Ovary (tissue), 7 donors: ENCODE measurements at regions not wholly inside any gene's neighbourhood (a gene's known extent, or its start where the extent isn't known, plus 50 kb on each side); places are given as distances from the start of the nearest gene placed in this dataset.

Source experiments
- DNase-seq, 5 donors: peaks; one replicate each; pipeline ENCODE4 v3.0.0-alpha.2; 2019 to 2020
- H3K27ac ChIP-seq, 2 donors: fragments of 200-600 bp; one replicate each; pipeline versions ENCODE4 v1.5.1 to v1.8.0; 2019 to 2022
- H3K27me3 ChIP-seq: fragments of 200-600 bp; one replicate; pipeline ENCODE4 v1.8.0; 2022
- H3K36me3 ChIP-seq: fragments of 200-600 bp; sonication (generic); one replicate; pipeline ENCODE4 v1.5.1; 2019
- H3K4me1 ChIP-seq: one replicate; pipeline ENCODE4 v1.8.1; 2013; ENCODE audit warnings: mild to moderate bottlenecking, moderate library complexity; ENCODE audit not compliant: insufficient read depth
- H3K4me3 ChIP-seq: fragments of 200-600 bp; sonication (generic); one replicate; pipeline ENCODE4 v1.5.1; 2017
- H3K9me3 ChIP-seq, 2 donors: fragments of 200-600 bp in 1 of 2; sonication (generic) in 1 of 2; one replicate each; pipeline versions ENCODE4 v1.5.1 to v1.8.1; 2013 to 2019; ENCODE audit warnings: mild to moderate bottlenecking in 1 of 2, moderate library complexity in 1 of 2
- CTCF ChIP-seq, 3 donors: fragments of 450-650 bp in 2 of 3; fragments of 200-600 bp in 1 of 3; IDR thresholded peaks; one replicate each; pipeline versions ENCODE4 v1.5.1 to v1.8.0; 2016 to 2022; ENCODE audit warnings: antibody characterized with exemption in 3 of 3, mild to moderate bottlenecking in 1 of 3
- EP300 ChIP-seq: sonication (generic); formaldehyde crosslinking; IDR thresholded peaks from one replicate; pipeline ENCODE4 v1.6.1; 2017; ENCODE audit warnings: antibody characterized with exemption
- POLR2A ChIP-seq: fragments of 450-650 bp; IDR thresholded peaks from one replicate; pipeline ENCODE4 v1.6.1; 2017; ENCODE audit warnings: antibody characterized with exemption, mild to moderate bottlenecking, moderate library complexity
- WGBS, 3 donors: extraction: QIAGEN DNeasy Blood & Tissue Kit in 1 of 3; methylation state at CpG; one replicate each; pipeline versions ENCODE4 v1.1.5 to v1.1.7; 2013 to 2017; 5-methylcytosine and 5-hydroxymethylcytosine counted together
- intact Hi-C, 4 donors: fragments of 100-400 bp; cut with DNase I; formaldehyde crosslinking; loops; one replicate each; pipeline versions ENCODE4 v1.11.0 to v1.15.1; 2022 to 2023
- donor health status: DM: no; HTN: no; CAD: no; lungs with moderate emphysema.
- donor health status: DM: no; HTN: no; CAD: no.
- donor health status: Bipolar disorder and iron deficiency.
- donor health status: DM: no; HTN: no; CAD: no.
- donor health status: DM: yes; HTN: yes; CAD: no.

DNA sequence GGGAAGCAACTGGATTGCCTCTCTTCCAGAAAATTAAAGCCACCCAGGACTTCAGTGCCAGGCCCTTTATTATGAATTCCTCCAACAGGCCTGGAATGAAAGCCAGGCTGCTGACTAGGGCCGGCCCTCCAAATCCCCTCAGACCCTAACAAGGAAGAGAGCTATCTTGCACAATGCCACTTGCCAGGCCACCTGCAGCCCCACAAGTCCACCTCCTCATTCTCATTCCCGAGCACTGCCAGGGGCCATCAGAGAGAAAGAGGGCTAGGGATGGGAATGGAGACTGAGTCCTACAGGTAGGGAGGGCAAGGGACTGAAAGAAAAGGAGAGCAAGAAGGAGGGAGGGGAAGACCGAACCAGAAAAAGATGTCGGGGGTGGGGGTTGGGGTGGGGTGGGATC, 86.5 kb downstream of the MRPL14 start:
- no peaks in the 10 kb centered on the region for H3K9me3 ChIP-seq

DNA sequence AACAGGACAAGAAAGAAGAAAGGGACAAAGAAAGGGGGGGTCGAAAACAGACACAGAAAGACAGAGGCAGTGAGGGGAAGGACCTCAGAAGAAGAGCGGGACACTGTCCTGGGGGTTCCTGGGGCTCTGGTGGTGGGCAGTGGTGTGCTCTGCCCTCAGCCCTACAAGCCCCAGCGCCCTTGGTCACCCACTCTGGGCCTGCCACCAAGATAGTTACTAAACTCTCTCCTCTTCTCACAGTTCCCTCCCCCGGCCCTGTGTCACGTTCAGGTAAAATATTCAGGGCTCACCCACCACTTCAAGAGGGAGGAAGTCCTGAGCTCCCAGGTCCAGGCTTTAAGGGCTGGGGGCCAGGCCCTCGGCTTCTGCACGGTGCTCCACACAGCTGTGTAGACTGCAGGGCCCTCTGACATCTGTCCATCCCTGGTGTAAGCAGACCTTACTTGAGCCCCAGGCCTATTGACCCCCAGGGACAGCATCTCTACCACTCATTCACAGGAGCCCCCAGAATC, 87.4 kb downstream of the MRPL14 start:
- H3K27me3 ChIP-seq = no peaks in the 10 kb centered on the region
- H3K4me3 ChIP-seq = no peak overlapping the region
- no peak for TF ChIP-seq CTCF (IDR thresholded peaks at IDR 0.05)
- no peak for TF ChIP-seq POLR2A
- no peak for TF ChIP-seq EP300
- H3K36me3 ChIP-seq = no peaks in the 10 kb centered on the region
- 93 to 94% (median 94%) methylated on average over 7 of the region's 7 CpGs for WGBS, 3 donors
- no peaks in the 10 kb centered on the region for H3K4me1 ChIP-seq
- no peak overlapping the region for H3K27ac ChIP-seq
- no peaks in the 10 kb centered on the region for H3K9me3 ChIP-seq
- no peak for DNase-seq
- intact Hi-C loops = no loop called here

More for the DNA sequence above, 86.5 kb downstream of the MRPL14 start:
- no peaks in the 10 kb centered on the region for H3K4me1 ChIP-seq
- H3K4me3 ChIP-seq = no peak overlapping the region
- 70 to 81% (median 75%) methylated on average over 4 of the region's 4 CpGs for WGBS, 3 donors
- no peak for TF ChIP-seq POLR2A
- no peak for TF ChIP-seq CTCF (IDR thresholded peaks at IDR 0.05)
- no peak for TF ChIP-seq EP300
- no peaks in the 10 kb centered on the region for H3K36me3 ChIP-seq
- DNase-seq = no peak
- intact Hi-C loops = no loop called here
- no peak overlapping the region for H3K27ac ChIP-seq
- H3K27me3 ChIP-seq = no peaks in the 10 kb centered on the region

DNA sequence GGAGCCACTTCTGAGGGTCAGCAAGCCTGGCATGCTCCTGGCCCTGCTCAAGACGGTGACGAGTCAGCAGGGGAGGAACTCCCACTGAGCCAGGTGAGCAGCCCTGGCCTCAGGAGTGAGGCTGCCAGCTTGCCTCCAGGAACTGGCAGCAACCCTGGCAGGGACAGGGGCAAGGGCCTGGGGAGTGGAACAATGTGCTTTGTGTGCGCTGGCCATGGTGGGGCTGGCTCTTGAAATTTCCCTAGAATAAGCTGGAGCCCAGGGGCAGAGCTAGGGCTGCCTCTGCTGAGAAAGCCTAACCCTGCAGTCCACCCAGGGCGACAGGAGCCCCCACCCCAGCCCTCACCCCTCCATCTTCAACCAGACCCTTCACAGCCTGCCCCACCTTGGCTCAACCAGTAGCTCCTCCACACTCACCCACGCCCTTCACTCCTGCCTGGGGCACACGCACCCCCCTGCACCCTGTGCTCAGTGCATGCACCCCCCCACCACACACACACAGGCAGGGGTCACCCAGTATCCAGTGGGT, 88.0 kb downstream of the MRPL14 start:
- Histone ChIP-seq H3K27me3 (no peaks in the 10 kb centered on the region), H3K9me3 (no peaks in the 10 kb centered on the region), H3K27ac (no peak overlapping the region), H3K36me3 (no peaks in the 10 kb centered on the region), H3K4me3 (no peak overlapping the region), H3K4me1 (no peaks in the 10 kb centered on the region)
- intact Hi-C loops = no loop called here
- 95 to 99% (median 95%) methylated on average over 6 of the region's 6 CpGs for WGBS, 3 donors
- DNase-seq = no peak
- no peak for TF ChIP-seq CTCF (IDR thresholded peaks at IDR 0.05)
- no peak for TF ChIP-seq EP300
- TF ChIP-seq POLR2A = no peak

DNA sequence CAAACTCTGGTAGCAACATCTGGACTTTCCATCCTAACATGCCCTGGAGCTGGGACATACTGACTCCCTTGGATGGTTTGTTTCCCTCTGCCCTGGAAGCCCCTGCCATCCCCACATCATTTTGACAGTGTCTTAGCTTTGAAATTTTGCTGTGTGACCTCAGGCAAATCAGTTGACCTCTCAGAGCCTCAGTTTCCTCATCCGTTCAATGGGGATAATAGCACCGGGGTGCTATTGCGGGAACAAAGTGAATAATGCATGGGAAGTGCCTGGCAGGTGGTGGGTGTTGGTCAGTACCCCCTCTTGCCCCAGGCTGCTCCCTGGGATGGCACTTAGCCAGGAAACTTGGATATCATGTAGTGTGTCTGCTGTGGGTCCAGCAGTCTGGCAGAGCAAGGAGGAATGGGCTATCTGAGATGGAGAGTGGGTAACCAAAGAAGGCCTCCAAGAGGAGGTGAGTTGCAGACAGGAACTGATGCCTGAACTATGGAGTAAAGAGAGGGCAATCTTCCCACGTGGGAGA, 88.6 kb downstream of the MRPL14 start:
- Histone ChIP-seq H3K27ac (no peak overlapping the region), H3K4me1 (no peaks in the 10 kb centered on the region), H3K9me3 (no peaks in the 10 kb centered on the region), H3K36me3 (no peaks in the 10 kb centered on the region), H3K4me3 (no peak overlapping the region), H3K27me3 (no peaks in the 10 kb centered on the region)
- no peak for TF ChIP-seq CTCF (IDR thresholded peaks at IDR 0.05)
- no peak for DNase-seq
- intact Hi-C loops = no loop called here
- 81 to 84% (median 82%) methylated on average over 4 of the region's 4 CpGs for WGBS, 3 donors
